ENCODE measurements at regions not wholly inside any gene's neighbourhood (a gene's known extent, or its start where the extent isn't known, plus 50 kb on each side); places are given as distances from the start of the nearest gene placed in this dataset.
"Not testable (repeated sequence)": the region's sequence is repeated elsewhere in the genome, so short reads cannot be mapped to it uniquely, and the experiment has no call there.

DNA sequence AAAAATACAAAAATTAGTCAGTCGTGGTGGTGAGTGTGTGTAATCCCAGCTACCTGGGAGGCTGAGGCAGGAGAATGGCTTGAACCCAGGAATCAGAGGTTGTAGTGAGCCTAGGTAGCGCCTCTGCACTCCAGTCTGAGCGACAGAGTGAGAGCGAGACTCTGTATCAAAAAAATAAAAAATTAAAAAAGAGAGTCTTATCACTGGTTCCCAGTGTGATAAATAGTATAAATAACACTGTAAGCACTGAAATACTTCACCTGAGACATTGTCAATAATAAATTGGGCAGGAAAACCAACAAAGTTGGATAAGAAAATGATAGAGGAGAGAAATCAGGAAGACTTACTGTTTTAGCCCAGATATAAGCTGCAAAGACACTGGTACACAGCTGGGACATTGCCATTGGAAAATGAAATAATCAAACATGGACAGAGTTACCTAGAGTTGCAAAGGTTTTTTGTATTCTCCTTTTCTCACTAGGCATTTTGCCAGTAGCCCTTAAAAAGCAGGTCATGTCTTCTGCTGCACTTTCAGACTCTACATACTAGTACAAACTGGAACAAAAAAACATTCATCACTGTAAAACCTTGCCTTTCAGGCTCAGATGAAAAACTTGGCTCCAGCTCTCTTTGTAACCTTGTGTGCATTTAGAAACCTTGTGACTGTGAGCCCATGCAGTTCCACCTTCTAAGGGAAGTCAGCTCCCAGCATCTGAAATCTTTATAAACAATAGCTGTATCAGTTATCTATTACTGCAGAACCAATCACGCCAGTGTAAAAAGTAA is 55.0 kb upstream of the PPP1R2C start:
- H3K4me3 ChIP-seq = no peak overlapping the region
- DNase-seq = no peak
- no peaks in the 10 kb centered on the region for H3K36me3 ChIP-seq
- no peaks in the 10 kb centered on the region for H3K27me3 ChIP-seq
- H3K9me3 ChIP-seq = no peaks in the 10 kb centered on the region

DNA sequence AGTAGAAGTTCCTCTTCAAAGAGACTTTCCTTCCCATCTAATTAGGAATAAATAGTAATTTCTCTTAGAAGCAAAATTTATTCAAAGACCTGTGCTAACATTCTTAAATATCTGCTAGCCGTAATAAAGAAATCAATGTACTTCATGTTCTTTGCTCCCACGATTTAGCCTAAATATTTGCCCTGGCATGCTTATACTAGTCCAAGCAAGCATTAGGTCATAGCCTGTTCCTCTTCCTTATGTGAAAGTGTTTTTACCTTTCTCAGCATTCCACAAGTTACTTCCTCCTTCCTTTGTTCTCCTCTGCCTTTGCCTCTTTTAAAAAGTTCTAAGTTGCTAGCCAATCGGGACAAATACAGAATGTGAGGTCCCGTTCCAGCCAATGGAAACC is 55.6 kb upstream of the PPP1R2C start:
- H3K36me3 ChIP-seq, DNase-seq, H3K27me3 ChIP-seq, H3K4me3 ChIP-seq, H3K9me3 ChIP-seq: not testable (repeated sequence)

- no peaks in the 10 kb centered on the region for H3K9me3 ChIP-seq
- no peaks in the 10 kb centered on the region for H3K36me3 ChIP-seq
- H3K27me3 ChIP-seq = no peaks in the 10 kb centered on the region
- H3K4me3 ChIP-seq = no peak overlapping the region
- DNase-seq = no peak
Observed at GRCh38 chrX:42837101-42837726, 59.3 kb upstream of the PPP1R2C start.

- Histone ChIP-seq H3K27me3 (no peaks in the 10 kb centered on the region), H3K9me3 (no peaks in the 10 kb centered on the region), H3K36me3 (no peaks in the 10 kb centered on the region), H3K4me3 (no peak overlapping the region)
- no peak for DNase-seq
Observed at GRCh38 chrX:42837747-42838146, 59.8 kb upstream of the PPP1R2C start.

- Histone ChIP-seq H3K4me3 (no peak overlapping the region), H3K27me3 (no peaks in the 10 kb centered on the region), H3K36me3 (no peaks in the 10 kb centered on the region), H3K9me3 (no peaks in the 10 kb centered on the region)
- DNase-seq = no peak
Observed at GRCh38 chrX:42839632-42840031, 61.7 kb upstream of the PPP1R2C start.

DNA sequence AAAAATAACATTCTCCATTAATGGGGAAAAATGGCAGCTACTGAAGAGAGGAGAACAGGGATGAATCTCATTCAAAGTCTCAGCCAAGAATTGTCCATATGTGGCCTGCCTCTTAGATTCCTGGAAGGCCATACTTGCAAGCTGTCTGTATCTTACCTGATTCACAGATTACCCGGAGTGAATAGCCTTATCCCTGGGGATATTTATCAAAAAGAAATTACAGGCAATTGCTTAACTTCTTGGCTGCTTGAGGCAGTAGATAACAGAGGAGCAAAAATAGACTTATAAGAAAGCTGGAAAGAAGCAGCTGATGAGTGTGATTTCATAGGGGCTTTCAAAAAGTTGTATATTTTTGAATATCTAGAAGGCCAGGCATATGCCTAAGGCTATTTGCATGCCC is 68.8 kb upstream of the PPP1R2C start:
- no peak for DNase-seq
- Histone ChIP-seq H3K4me3 (no peak overlapping the region), H3K9me3 (no peaks in the 10 kb centered on the region), H3K27me3 (no peaks in the 10 kb centered on the region), H3K36me3 (no peaks in the 10 kb centered on the region)

GRCh38 chrX:42855259-42855658 is 77.3 kb upstream of the PPP1R2C start:
- Histone ChIP-seq H3K36me3 (no peaks in the 10 kb centered on the region), H3K9me3 (no peaks in the 10 kb centered on the region), H3K4me3 (no peak overlapping the region), H3K27me3 (no peaks in the 10 kb centered on the region)
- DNase-seq = no peak

DNA sequence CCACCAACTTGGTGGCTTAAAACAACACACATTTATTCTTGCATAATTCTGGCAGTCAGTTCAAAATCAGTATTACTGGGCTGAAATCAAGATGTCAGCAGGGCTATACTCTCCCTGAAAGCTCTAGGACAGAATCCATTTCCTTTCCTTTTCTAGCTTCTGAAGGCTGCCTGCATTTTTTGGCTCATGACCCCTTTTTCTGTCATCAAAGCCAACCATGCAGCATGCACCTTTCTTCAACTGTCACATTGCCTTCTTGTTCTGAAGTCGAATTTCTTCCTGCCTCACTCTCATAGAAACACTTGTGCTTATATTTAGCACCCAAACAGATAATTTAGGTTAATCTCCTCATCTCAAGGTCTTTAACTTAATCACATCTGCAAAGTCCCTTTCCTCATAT is 79.8 kb upstream of the PPP1R2C start:
- no peaks in the 10 kb centered on the region for H3K36me3 ChIP-seq
- no peak overlapping the region for H3K4me3 ChIP-seq
- no peaks in the 10 kb centered on the region for H3K9me3 ChIP-seq
- no peaks in the 10 kb centered on the region for H3K27me3 ChIP-seq
- DNase-seq = no peak

DNA sequence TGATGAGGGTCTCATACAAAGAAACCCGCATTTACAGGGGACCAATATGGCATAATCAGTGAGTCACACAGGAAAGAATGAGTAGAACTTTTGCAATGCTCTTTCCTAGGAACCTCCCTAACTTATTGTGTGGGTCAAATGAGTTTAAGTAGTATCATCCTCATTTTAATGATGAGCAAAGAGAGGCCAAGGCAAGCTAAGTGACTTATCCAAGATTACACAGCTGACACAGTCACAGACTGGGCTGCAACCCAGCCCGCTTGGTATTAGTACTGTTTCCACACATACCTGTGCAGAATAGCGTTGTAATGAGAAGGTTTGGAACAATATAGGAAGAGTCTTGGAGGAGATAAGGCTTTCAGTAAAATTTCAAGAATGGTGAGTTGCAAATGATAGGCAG is 91.0 kb upstream of the PPP1R2C start:
- H3K27me3 ChIP-seq = no peaks in the 10 kb centered on the region
- no peak overlapping the region for H3K4me3 ChIP-seq
- H3K9me3 ChIP-seq = no peaks in the 10 kb centered on the region
- no peaks in the 10 kb centered on the region for H3K36me3 ChIP-seq
- DNase-seq = no peak

GRCh38 chrX:42869659-42870476 is 91.9 kb upstream of the PPP1R2C start:
- no peaks in the 10 kb centered on the region for H3K9me3 ChIP-seq
- no peak overlapping the region for H3K4me3 ChIP-seq
- no peaks in the 10 kb centered on the region for H3K27me3 ChIP-seq
- no peak for DNase-seq
- no peaks in the 10 kb centered on the region for H3K36me3 ChIP-seq

DNA sequence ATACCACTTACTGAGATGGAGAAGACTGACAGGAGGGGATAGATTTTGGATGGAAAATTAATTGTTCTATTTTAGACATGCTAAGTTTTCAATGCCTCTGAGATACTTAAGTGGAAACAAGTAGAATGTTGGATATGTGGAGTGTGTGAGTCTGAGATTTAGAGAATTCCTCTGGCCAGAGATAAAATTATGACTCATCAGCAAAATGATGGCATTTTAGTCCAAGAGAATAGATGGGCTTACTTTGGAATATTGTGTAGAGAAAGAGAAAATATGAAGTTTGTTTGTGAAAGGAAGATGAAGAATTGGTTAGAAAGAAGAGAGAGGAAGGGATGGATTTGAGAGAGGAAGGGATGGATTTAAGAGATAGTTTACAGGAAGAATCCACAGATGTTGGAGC is 108.6 kb upstream of the PPP1R2C start:
- Histone ChIP-seq H3K27me3 (no peaks in the 10 kb centered on the region), H3K9me3 (no peaks in the 10 kb centered on the region), H3K4me3 (no peak overlapping the region), H3K36me3 (no peaks in the 10 kb centered on the region)
- no peak for DNase-seq

DNA sequence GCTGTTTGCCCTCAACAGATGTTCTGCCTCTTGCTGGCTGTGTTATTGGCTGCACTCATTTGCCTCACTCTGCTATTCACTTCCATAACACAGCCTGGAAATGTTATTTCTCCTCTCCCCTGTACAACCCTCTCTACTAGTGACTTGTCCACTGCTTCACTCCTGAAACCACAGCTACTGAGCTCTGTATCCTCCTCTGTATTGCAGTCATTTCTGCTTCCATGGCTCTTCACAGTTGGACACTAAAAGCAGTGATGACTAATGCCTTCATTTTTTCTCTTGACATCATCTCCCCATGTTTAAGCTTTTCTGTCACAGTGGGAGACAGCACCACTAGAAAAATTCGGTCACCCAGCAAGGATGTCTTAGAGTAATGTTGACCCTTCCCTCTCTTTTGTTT is 123.0 kb upstream of the PPP1R2C start:
- Histone ChIP-seq H3K9me3 (no peaks in the 10 kb centered on the region), H3K36me3 (no peaks in the 10 kb centered on the region), H3K4me3 (no peak overlapping the region), H3K27me3 (no peaks in the 10 kb centered on the region)
- DNase-seq = no peak

DNA sequence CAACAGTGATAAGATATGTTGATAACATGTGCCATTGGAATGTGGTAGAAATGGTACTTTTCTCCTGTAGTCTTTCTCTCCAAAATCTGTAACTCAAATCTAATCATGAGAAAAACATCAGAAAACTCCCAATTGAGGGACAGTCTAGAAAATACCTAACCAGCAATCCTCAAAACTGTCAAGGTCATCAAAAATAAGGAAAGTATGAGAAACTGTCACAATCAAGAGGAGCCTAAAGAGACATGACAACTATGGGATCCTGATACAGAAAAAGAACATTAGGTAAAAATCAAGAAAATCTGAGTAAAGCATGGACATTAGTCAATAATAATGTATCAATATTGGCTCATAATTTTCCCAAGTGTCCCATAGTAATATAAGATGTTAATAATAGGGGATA is 124.5 kb upstream of the PPP1R2C start:
- Histone ChIP-seq H3K27me3 (no peaks in the 10 kb centered on the region), H3K9me3 (no peaks in the 10 kb centered on the region), H3K36me3 (no peaks in the 10 kb centered on the region), H3K4me3 (no peak overlapping the region)
- no peak for DNase-seq

DNA sequence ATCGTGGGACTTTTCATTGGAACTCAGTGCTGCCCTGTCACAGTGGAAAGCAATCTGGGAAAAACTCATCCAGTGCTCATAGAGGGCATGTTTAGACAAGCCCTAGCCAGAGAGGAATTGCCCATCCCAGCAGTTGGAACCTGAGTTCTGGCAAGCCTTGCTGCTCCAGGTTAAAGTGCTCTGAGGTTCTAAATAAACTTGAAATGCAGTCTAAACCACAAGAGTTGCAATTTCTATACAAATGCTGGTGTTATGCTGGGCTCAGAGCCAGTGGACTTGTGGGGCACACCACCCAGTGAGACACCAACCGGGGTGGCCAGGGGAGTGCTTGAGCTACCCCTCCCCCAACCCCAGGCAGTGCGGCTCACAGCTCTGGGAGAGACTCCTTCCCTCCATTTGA is 142.8 kb upstream of the PPP1R2C start:
- Histone ChIP-seq H3K36me3 (no peaks in the 10 kb centered on the region), H3K27me3 (no peaks in the 10 kb centered on the region), H3K4me3 (no peak overlapping the region), H3K9me3 (no peaks in the 10 kb centered on the region)
- DNase-seq = no peak

GRCh38 chrX:42930071-42930470 is 152.1 kb upstream of the PPP1R2C start:
- Histone ChIP-seq H3K36me3 (no peaks in the 10 kb centered on the region), H3K9me3 (no peaks in the 10 kb centered on the region), H3K27me3 (no peaks in the 10 kb centered on the region), H3K4me3 (no peak overlapping the region)
- no peak for DNase-seq

DNA sequence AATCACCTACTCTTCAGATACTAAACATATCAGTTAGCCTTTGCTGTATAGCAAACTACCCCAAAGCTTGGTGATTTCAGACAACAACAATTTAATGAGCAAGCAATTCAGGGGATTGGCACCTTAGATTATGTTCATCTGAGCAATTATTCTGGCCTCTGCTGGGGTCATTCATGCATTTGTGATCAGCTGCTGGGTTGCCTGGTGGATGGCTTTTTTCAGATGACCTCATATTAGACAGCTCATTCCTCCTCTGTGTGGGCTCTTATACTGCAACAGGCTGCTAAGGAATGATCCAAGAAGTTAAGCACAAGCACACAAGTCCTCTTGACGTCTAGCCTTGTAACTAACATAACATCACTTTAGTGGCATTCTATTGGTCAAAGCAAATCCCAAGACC is 153.0 kb upstream of the PPP1R2C start:
- Histone ChIP-seq H3K27me3 (no peaks in the 10 kb centered on the region), H3K9me3 (no peaks in the 10 kb centered on the region), H3K36me3 (no peaks in the 10 kb centered on the region), H3K4me3 (no peak overlapping the region)
- no peak for DNase-seq

DNA sequence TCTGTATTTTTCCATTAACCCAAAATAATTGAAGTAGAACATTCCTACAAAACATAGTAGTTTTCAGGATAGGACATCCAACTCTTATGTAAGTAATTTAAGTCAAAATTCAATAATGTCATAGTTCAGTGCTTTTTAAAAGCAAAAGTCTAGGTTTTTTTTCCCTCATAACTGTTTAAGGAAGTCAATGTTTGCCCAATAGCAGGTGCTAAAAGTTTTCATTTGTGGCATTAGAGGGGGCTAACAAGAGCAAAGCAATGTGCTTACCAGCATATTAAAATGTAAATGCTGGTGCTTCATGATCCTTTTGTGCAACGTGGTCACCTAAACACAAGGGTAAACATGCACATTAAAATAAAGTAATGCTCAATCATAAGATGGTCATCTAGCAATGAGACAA is 155.2 kb upstream of the PPP1R2C start:
- Histone ChIP-seq H3K36me3 (no peaks in the 10 kb centered on the region), H3K4me3 (no peak overlapping the region), H3K9me3 (no peaks in the 10 kb centered on the region), H3K27me3 (no peaks in the 10 kb centered on the region)
- no peak for DNase-seq

Data from MG63 (cell line).